ENCODE measurements at regions not wholly inside any gene's neighbourhood (a gene's known extent, or its start where the extent isn't known, plus 50 kb on each side); places are given as distances from the start of the nearest gene placed in this dataset.

DNA sequence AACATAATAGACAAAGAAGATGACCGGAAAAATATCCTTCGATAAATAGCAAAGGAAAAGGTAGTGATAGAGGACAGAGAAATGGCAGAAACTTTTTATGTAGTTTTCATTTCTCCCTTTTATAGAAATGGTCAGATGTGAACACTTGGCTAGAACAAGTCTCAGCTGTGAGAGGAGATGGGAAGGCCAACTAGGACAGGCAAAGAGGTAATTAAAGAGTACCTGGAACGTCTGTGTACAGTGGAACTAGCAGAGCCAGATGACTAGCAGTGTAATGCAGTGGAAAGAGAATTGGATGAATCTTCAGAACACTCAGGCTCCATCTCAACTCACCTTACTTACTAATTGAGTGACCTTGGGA, 69.2 kb downstream of the NABP1 start:
- TF ChIP-seq, protein P1, sequence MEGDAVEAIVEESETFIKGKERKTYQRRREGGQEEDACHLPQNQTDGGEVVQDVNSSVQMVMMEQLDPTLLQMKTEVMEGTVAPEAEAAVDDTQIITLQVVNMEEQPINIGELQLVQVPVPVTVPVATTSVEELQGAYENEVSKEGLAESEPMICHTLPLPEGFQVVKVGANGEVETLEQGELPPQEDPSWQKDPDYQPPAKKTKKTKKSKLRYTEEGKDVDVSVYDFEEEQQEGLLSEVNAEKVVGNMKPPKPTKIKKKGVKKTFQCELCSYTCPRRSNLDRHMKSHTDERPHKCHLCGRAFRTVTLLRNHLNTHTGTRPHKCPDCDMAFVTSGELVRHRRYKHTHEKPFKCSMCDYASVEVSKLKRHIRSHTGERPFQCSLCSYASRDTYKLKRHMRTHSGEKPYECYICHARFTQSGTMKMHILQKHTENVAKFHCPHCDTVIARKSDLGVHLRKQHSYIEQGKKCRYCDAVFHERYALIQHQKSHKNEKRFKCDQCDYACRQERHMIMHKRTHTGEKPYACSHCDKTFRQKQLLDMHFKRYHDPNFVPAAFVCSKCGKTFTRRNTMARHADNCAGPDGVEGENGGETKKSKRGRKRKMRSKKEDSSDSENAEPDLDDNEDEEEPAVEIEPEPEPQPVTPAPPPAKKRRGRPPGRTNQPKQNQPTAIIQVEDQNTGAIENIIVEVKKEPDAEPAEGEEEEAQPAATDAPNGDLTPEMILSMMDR (IDR thresholded peaks at IDR 0.05; ENCODE audit: control insufficient read depth, insufficient read depth, low read depth, low read length, missing control alignments), result no peak
- no peak overlapping the region for H3K4me3 ChIP-seq (ENCODE audit: control insufficient read depth, low read depth, low read length)
- no peak for DNase-seq (ENCODE audit: low read depth)

DNA sequence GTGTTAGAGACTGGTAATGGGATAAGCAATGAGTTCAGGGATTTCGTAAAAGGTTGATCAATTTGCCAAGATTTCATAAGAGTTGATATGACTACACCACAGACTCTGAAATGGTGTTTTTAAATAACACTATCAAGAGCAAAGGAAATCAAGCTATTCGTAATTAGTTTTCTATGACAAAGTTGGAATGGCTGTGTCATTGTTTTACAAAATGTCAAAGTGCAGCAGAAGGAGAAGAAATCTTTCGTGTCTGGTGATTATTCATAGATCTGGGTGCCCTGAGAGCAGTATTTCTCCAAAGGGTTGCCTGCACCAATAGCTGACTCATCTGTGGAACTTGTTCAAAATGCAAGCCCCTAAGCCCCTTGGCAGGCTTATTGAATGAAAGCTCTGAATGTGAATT, 70.1 kb downstream of the NABP1 start:
- no peak for DNase-seq (ENCODE audit: low read depth)
- TF ChIP-seq, protein P1 (IDR thresholded peaks at IDR 0.05; ENCODE audit: control insufficient read depth, insufficient read depth, low read depth, low read length, missing control alignments), result no peak
- no peak overlapping the region for H3K4me3 ChIP-seq (ENCODE audit: control insufficient read depth, low read depth, low read length)

DNA sequence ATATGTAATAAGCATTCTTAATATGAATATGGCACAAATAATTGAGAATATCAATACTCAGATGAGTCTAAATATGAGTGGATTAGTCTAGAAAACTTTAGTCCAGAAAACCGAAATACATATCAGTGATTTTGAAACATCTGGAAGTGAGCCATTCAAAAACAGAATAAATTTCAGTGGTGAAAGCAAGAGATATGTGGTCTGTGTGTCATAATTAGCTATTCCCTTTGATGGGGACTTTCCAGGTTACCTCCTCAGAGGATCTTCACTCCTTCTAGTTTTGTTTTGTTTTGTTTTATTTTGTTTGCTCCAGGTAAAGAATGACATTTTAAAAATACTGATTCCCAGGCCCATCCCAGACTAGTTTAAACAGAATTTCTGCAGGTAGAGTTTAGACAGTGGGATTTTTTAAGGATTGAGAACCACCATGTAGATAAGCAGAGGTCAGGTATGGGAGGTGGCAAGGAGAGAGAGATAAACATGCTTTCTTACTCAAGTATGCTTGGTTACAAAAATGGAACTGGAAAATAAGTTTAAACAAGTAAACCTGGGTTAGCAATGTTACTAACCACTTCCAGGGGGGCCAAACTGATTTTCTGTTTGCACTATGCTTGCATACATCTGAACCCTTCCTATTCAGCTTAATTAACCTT, 70.7 kb downstream of the NABP1 start:
- H3K4me3 ChIP-seq (ENCODE audit: control insufficient read depth, low read depth, low read length), result no peak overlapping the region
- no peak for DNase-seq (ENCODE audit: low read depth)
- TF ChIP-seq, protein P1 (IDR thresholded peaks at IDR 0.05; ENCODE audit: control insufficient read depth, insufficient read depth, low read depth, low read length, missing control alignments), result no peak

DNA sequence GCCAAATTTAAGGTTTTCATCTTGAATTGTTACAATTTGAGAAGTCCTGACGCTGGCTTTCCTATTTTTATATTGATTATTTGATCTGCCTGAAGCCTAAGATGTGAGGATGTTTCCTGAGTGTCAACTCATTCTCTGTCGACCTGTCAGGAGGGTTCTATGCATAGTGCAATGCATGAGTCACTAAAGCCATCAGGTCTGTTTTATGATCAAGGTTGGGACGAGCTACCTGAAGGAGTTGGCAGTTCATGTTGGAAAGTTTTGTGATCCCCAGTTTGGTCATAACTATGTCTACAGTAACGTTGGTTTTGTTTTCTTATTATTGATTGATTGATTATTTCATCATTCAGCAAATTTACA, 71.2 kb downstream of the NABP1 start:
- no peak overlapping the region for H3K4me3 ChIP-seq (ENCODE audit: control insufficient read depth, low read depth, low read length)
- TF ChIP-seq, protein P1 (IDR thresholded peaks at IDR 0.05; ENCODE audit: control insufficient read depth, insufficient read depth, low read depth, low read length, missing control alignments), result no peak
- DNase-seq (ENCODE audit: low read depth), result no peak

DNA sequence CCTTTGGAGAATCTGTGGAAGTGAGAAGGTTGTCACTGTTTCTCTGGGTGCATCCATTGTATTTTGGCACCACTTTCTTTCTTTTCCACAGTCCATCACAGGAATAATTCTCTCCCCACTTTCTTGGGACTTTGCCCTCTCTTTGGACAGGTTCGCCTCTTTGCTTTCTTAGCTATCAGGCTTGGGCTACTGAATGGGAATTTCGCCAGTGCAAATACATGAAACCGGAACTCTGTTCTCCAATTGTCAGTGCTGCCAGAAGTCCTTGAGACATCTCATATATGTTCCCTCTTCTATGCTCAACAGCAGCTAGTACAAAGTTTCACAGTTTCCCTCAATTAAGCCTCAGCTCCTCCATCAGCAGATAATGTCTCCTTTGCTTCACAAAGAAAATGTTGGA, 76.2 kb downstream of the NABP1 start:
- H3K4me3 ChIP-seq (ENCODE audit: control insufficient read depth, low read depth, low read length), result no peak overlapping the region
- TF ChIP-seq, protein P1 (IDR thresholded peaks at IDR 0.05; ENCODE audit: control insufficient read depth, insufficient read depth, low read depth, low read length, missing control alignments), result no peak
- DNase-seq (ENCODE audit: low read depth), result no peak

DNA sequence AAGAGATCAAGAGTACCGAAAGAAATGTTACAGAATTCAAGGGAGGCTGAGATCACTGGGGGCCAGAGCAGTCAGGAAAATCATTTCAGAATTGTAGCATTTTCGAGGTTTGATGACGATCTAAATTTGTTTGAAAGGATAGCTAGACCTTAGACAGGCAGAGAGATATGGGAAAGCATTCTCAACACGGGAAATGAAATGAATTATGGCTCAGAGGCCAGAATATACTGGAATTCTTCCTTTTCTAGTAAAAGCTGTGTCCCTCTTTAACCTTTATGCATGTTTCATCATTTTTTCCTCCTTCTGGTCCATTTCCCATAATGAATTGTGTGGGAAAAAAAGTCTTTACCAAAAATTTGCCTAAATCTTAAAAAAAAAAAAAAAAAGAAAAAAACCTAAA, 78.8 kb downstream of the NABP1 start:
- H3K4me3 ChIP-seq (ENCODE audit: control insufficient read depth, low read depth, low read length), result no peak overlapping the region
- DNase-seq (ENCODE audit: low read depth), result no peak
- TF ChIP-seq, protein P1 (IDR thresholded peaks at IDR 0.05; ENCODE audit: control insufficient read depth, insufficient read depth, low read depth, low read length, missing control alignments), result no peak

DNA sequence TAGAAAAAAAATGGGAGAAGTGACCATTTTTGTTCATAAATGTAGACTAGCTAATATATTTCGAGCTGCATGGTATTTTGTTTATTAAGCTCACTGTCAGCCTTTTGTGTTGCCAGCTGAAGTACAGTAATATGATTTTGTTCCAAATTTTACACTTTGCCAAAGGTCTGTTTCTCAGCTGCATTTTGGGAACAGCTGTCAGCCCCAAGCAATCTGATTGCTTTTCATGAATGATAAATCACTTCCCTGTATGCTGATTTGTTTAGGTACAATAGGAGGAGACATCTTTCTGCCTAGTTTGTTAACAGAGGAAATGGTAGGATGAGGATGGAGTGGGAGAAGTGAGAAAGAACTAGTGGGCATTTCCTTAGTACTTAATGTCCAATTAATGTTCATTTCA, 79.3 kb downstream of the NABP1 start:
- TF ChIP-seq, protein P1 (IDR thresholded peaks at IDR 0.05; ENCODE audit: control insufficient read depth, insufficient read depth, low read depth, low read length, missing control alignments), result no peak
- no peak for DNase-seq (ENCODE audit: low read depth)
- no peak overlapping the region for H3K4me3 ChIP-seq (ENCODE audit: control insufficient read depth, low read depth, low read length)
